ENCODE measurements at regions not wholly inside any gene's neighbourhood (a gene's known extent, or its start where the extent isn't known, plus 50 kb on each side); places are given as distances from the start of the nearest gene placed in this dataset.
"Not testable (repeated sequence)": the region's sequence is repeated elsewhere in the genome, so short reads cannot be mapped to it uniquely, and the experiment has no call there.

- intact Hi-C loops (cut with micrococcal nuclease); H3K27ac Mint-ChIP-seq; H3K9me3 Mint-ChIP-seq; POLR2A ChIA-PET; ATAC-seq (ENCODE audit: low read depth); H3K36me3 Mint-ChIP-seq (ENCODE audit: low read depth); CTCF ChIA-PET; H3K4me3 Mint-ChIP-seq; H3K4me1 Mint-ChIP-seq; H3K27me3 Mint-ChIP-seq; DNase-seq: not testable (repeated sequence)
Measured at GRCh38 chr21:6035474-6036155, 4485.8 kb upstream of the TPTE start.

- H3K4me3 Mint-ChIP-seq; H3K9me3 Mint-ChIP-seq; CTCF ChIA-PET; H3K27ac Mint-ChIP-seq; intact Hi-C loops (cut with micrococcal nuclease); DNase-seq; H3K4me1 Mint-ChIP-seq; ATAC-seq (ENCODE audit: low read depth); POLR2A ChIA-PET; H3K27me3 Mint-ChIP-seq; H3K36me3 Mint-ChIP-seq (ENCODE audit: low read depth): not testable (repeated sequence)
Measured at GRCh38 chr21:6039224-6039623, 4482.2 kb upstream of the TPTE start.

GRCh38 chr21:6040095-6040494 lies 4481.3 kb upstream of the TPTE start:
- H3K9me3 Mint-ChIP-seq; intact Hi-C loops (cut with micrococcal nuclease); POLR2A ChIA-PET; H3K4me3 Mint-ChIP-seq; H3K4me1 Mint-ChIP-seq; ATAC-seq (ENCODE audit: low read depth); H3K27me3 Mint-ChIP-seq; DNase-seq; H3K27ac Mint-ChIP-seq; H3K36me3 Mint-ChIP-seq (ENCODE audit: low read depth); CTCF ChIA-PET: not testable (repeated sequence)

DNA sequence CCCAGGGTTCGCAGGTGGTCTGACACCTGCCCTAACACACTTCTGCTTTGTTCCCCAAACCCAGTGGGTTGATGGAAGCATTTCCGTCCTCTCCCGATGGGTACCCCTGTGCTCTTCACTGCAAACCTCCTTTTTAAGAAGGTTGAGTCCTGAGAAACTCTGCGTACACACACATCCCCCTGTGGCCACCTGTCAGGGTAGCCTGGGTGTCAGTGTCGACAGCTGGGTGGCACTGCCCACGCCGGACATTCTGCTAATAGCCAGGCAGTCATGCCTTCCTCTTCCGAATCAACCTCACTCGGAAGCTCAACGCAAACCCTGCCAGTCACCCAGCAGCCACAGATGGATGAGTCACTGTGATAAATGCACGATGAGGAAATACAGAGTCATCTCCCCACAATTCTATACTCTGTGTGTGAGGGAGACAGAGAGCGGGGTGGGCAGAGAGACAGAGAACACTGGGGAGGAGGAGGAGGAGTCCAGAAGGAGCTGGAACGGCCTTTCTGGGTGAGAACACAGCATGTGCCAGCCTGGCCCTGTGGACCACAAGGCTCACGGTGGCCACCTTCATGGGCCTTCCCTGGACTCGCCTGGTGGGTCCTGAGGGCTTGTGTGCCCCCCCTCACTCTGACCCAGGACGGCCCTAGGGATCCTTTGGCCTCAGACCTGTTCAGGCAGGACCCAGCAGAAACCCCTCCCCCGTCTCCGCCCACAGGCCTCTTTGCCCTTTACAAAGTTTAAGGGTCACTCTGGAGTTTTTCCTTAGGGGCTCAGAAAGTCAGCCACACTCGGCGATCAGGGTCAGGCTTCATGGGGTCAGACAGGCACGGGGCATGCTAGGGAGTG lies 4477.7 kb upstream of the TPTE start:
- H3K9me3 Mint-ChIP-seq; POLR2A ChIA-PET; H3K27me3 Mint-ChIP-seq; H3K36me3 Mint-ChIP-seq (ENCODE audit: low read depth); H3K27ac Mint-ChIP-seq; DNase-seq; H3K4me3 Mint-ChIP-seq; CTCF ChIA-PET; ATAC-seq (ENCODE audit: low read depth); intact Hi-C loops (cut with micrococcal nuclease); H3K4me1 Mint-ChIP-seq: not testable (repeated sequence)

DNA sequence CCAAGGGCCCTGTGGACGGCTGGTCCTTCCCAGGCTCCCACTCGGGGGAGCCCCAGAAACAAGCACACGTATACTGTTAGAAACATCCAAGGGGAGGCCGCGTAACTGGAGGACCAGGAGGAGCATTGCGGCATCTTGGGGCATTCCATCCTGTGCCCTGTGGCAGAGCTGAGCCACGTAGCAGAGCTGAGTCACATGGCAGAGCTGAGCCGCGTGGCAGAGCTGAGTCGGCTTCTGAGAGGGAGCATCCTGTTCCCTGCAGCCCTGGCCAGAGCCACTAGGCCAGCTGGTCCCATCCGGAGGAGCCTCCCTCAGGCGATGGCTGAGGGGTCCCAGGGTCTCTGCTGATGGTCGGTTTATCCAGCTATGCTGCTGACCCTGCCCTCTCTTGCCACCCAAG lies 4476.7 kb upstream of the TPTE start:
- H3K36me3 Mint-ChIP-seq (ENCODE audit: low read depth); H3K4me3 Mint-ChIP-seq; POLR2A ChIA-PET; ATAC-seq (ENCODE audit: low read depth); H3K27me3 Mint-ChIP-seq; DNase-seq; H3K4me1 Mint-ChIP-seq; H3K27ac Mint-ChIP-seq; intact Hi-C loops (cut with micrococcal nuclease); CTCF ChIA-PET; H3K9me3 Mint-ChIP-seq: not testable (repeated sequence)

- H3K36me3 Mint-ChIP-seq (ENCODE audit: low read depth); H3K9me3 Mint-ChIP-seq; intact Hi-C loops (cut with micrococcal nuclease); POLR2A ChIA-PET; H3K4me1 Mint-ChIP-seq; DNase-seq; CTCF ChIA-PET; ATAC-seq (ENCODE audit: low read depth); H3K4me3 Mint-ChIP-seq; H3K27ac Mint-ChIP-seq; H3K27me3 Mint-ChIP-seq: not testable (repeated sequence)
Measured at GRCh38 chr21:6049930-6050329, 4471.5 kb upstream of the TPTE start.

DNA sequence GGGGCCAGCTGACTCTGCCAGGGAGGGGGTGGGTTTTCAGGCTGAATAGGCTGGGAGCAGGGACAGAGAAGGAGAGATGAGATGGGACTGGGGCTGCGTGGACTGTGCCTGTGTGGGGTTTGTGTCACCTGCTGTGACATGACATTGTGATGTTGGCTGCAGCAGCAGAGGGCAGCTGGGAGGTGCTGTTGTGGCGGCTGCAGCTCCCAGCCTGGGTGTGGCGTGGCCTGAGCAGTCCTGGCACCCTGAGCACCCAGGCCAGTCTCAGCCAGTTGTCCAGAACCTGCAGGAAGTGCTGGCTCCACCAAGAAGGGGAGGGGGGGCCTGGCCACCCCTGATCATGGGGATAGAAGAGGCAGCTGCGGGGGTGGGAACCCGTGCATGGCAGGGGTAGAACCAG lies 4469.3 kb upstream of the TPTE start:
- H3K36me3 Mint-ChIP-seq (ENCODE audit: low read depth); H3K9me3 Mint-ChIP-seq; ATAC-seq (ENCODE audit: low read depth); DNase-seq; H3K4me1 Mint-ChIP-seq; H3K27ac Mint-ChIP-seq; H3K27me3 Mint-ChIP-seq; CTCF ChIA-PET; intact Hi-C loops (cut with micrococcal nuclease); H3K4me3 Mint-ChIP-seq; POLR2A ChIA-PET: not testable (repeated sequence)

GRCh38 chr21:6053145-6053544 lies 4468.2 kb upstream of the TPTE start:
- ATAC-seq (ENCODE audit: low read depth); H3K4me3 Mint-ChIP-seq; H3K9me3 Mint-ChIP-seq; POLR2A ChIA-PET; H3K36me3 Mint-ChIP-seq (ENCODE audit: low read depth); DNase-seq; H3K4me1 Mint-ChIP-seq; H3K27ac Mint-ChIP-seq; intact Hi-C loops (cut with micrococcal nuclease); CTCF ChIA-PET; H3K27me3 Mint-ChIP-seq: not testable (repeated sequence)

- DNase-seq; H3K27ac Mint-ChIP-seq; POLR2A ChIA-PET; ATAC-seq (ENCODE audit: low read depth); H3K4me3 Mint-ChIP-seq; CTCF ChIA-PET; H3K27me3 Mint-ChIP-seq; H3K4me1 Mint-ChIP-seq; H3K9me3 Mint-ChIP-seq; intact Hi-C loops (cut with micrococcal nuclease); H3K36me3 Mint-ChIP-seq (ENCODE audit: low read depth): not testable (repeated sequence)
Measured at GRCh38 chr21:6058997-6059396, 4462.4 kb upstream of the TPTE start.

- POLR2A ChIA-PET; ATAC-seq (ENCODE audit: low read depth); DNase-seq; CTCF ChIA-PET; H3K36me3 Mint-ChIP-seq (ENCODE audit: low read depth); H3K27me3 Mint-ChIP-seq; H3K27ac Mint-ChIP-seq; H3K4me3 Mint-ChIP-seq; H3K9me3 Mint-ChIP-seq; H3K4me1 Mint-ChIP-seq; intact Hi-C loops (cut with micrococcal nuclease): not testable (repeated sequence)
Measured at GRCh38 chr21:6060054-6060681, 4461.2 kb upstream of the TPTE start.

DNA sequence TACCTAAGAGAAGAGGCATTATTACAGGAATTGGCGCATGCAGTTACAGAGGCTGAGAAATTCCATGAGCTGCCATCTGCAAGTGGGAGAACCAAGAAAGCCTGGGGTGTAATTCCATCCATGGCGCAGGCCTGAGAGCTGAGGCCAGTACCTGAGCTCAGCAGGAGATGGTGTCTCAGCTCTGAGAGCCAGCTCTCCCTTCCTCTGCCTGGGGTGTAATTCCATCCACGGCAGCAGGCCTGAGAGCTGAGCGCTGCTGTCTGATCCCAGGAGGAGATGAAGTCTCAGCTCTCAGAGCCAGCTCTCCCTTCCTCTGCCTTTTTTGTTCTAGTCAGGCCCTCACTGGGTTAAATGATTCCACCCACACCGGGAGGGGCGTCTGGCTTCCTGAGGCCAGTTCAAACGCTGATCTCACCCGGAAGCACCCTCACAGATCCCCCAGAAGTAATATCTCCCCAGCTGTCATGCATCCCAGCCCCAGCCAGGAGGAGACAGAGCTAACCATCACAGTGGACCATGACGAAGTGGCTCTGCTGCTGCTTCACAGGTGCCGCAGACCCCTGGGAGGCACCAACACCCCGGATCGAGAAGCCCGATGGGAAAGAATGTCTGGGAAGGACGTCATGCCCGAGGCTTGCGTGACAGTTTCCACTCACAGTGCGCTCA lies 4454.9 kb upstream of the TPTE start:
- CTCF ChIA-PET; DNase-seq; intact Hi-C loops (cut with micrococcal nuclease); H3K9me3 Mint-ChIP-seq; ATAC-seq (ENCODE audit: low read depth); H3K4me1 Mint-ChIP-seq; H3K36me3 Mint-ChIP-seq (ENCODE audit: low read depth); H3K27ac Mint-ChIP-seq; H3K27me3 Mint-ChIP-seq; H3K4me3 Mint-ChIP-seq; POLR2A ChIA-PET: not testable (repeated sequence)
